Effector memory CD8-positive, alpha-beta T cell (primary cell): ENCODE measurements at regions not wholly inside any gene's neighbourhood (a gene's known extent, or its start where the extent isn't known, plus 50 kb on each side); places are given as distances from the start of the nearest gene placed in this dataset.
"Not testable (repeated sequence)": the region's sequence is repeated elsewhere in the genome, so short reads cannot be mapped to it uniquely, and the experiment has no call there.

Experiments used
- ATAC-seq: fragments of 150-1000 bp; cut with Tn5 transposase; replicated peaks from 2 replicates; pipeline ENCODE4 v1.10.0; 2021; ENCODE audit warnings: mild to moderate bottlenecking, moderate library complexity
- DNase-seq, 3 experiments: peaks; one replicate each; pipeline ENCODE4 v3.0.0; 2021
- H3K27ac Mint-ChIP-seq, 2 donors: one replicate each; pipeline ENCODE4 v1.8.0; 2022; ENCODE audit warnings: mild to moderate bottlenecking in 2 of 2, mixed read lengths in 2 of 2, moderate library complexity in 2 of 2
- H3K27me3 Mint-ChIP-seq, 2 donors: one replicate each; pipeline ENCODE4 v1.8.0; 2022; ENCODE audit warnings: mixed read lengths in 2 of 2
- H3K36me3 Mint-ChIP-seq: one replicate; pipeline ENCODE4 v1.8.0; 2022; ENCODE audit warnings: mild to moderate bottlenecking, moderate library complexity, mixed read lengths; ENCODE audit not compliant: insufficient read depth
- H3K4me1 Mint-ChIP-seq, 2 donors: one replicate each; pipeline ENCODE4 v1.8.0; 2022; ENCODE audit warnings: low read depth in 2 of 2, mixed read lengths in 2 of 2
- H3K4me3 Mint-ChIP-seq, 2 donors: one replicate each; pipeline ENCODE4 v1.8.0; 2022; ENCODE audit warnings: mild to moderate bottlenecking in 2 of 2, mixed read lengths in 2 of 2, moderate library complexity in 2 of 2
- H3K9me3 Mint-ChIP-seq, 2 donors: one replicate each; pipeline ENCODE4 v1.8.0; 2022; ENCODE audit warnings: mixed read lengths in 2 of 2

DNA sequence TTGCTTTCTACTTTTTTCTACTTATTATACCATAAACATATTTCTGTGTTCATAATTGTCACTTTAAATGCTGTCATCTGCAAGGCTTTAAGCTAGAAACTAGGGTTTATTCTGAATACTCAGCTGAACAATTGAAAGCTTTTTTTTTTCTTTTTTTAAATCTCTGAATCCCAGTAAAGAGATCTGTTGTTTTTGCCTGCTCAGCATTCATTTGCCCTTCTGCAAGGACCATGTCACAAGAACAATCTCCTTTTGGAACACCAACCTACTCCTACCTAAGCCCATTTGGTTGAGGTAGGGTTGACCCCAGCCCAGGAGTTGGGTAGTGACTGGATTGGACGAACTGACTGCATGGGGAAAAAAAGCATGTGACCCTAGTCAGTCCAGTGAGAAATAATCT is 92.6 kb downstream of the MZT1 start:
- no peak for ATAC-seq
- DNase-seq: no peak
- Mint-ChIP-seq H3K27ac (no peak overlapping the region), H3K9me3 (no peaks in the 10 kb centered on the region), H3K4me1 (no peaks in the 10 kb centered on the region), H3K4me3 (no peak overlapping the region), H3K36me3 (peaks cover 3% of the 10 kb centered on the region), H3K27me3 (peaks cover 5 to 10% of the 10 kb centered on the region in 2 donors)

GRCh38 chr13:72622546-72622945 is 104.9 kb downstream of the MZT1 start:
- DNase-seq (no peak), ATAC-seq (no peak)
- no peaks in the 10 kb centered on the region for H3K4me1 Mint-ChIP-seq
- H3K4me3 Mint-ChIP-seq: no peak overlapping the region
- no peaks in the 10 kb centered on the region for H3K9me3 Mint-ChIP-seq
- peaks cover 15 to 31% of the 10 kb centered on the region in 2 donors for H3K27me3 Mint-ChIP-seq
- H3K36me3 Mint-ChIP-seq: no peaks in the 10 kb centered on the region
- H3K27ac Mint-ChIP-seq: no peak overlapping the region

DNA sequence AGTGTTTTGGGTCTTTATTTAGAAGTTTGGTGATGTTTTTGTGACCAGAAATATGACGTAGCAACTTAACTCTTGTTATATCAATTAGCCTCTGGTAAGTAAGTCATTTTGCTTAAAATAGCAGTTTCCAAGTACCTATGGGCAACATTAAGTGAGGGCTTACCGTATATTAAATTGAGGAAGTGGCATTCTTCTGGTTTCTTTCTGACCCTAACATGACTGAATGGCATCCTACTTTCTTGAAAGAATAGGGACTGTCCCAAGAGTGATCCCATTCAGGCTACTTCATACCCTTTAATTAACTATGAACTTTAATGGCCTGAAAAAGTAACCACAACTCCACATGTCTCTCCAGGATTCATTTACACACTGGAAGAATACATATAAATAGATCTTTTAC is 106.6 kb downstream of the MZT1 start:
- peaks cover 9 to 14% of the 10 kb centered on the region in 2 donors for H3K27me3 Mint-ChIP-seq

GRCh38 chr13:72617951-72618350 is 109.5 kb downstream of the MZT1 start:
- Mint-ChIP-seq H3K27ac (no peak overlapping the region), H3K4me1 (no peaks in the 10 kb centered on the region), H3K9me3 (no peaks in the 10 kb centered on the region), H3K27me3 (no peaks in the 10 kb centered on the region), H3K36me3 (no peaks in the 10 kb centered on the region), H3K4me3 (no peak overlapping the region)
- ATAC-seq: no peak
- DNase-seq: no peak

More for the DNA sequence above, 106.6 kb downstream of the MZT1 start:
- H3K27ac Mint-ChIP-seq: no peak overlapping the region
- H3K4me3 Mint-ChIP-seq: no peak overlapping the region
- no peaks in the 10 kb centered on the region for H3K4me1 Mint-ChIP-seq
- no peaks in the 10 kb centered on the region for H3K9me3 Mint-ChIP-seq
- ATAC-seq (no peak), DNase-seq (no peak)
- no peaks in the 10 kb centered on the region for H3K36me3 Mint-ChIP-seq

DNA sequence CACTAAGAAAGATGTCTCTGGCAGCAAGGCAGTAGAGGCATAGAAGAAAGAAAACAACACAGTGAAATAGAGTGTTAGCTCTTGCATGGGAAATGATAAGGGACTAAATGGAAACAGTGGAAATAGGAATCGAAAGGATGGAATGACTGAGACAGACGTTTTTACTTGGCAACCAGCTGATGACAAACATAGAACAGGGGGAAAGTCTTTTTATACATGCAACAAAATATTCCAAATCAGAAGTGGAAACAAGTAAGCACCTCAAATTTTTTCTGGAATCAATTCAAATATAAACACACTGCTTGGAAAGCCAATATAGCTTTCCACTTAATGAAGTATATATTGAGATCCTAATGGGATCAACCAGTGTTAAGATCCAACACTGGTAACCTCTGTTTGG is 110.2 kb downstream of the MZT1 start:
- Mint-ChIP-seq H3K9me3 (no peaks in the 10 kb centered on the region), H3K4me3 (no peak overlapping the region), H3K27ac (no peak overlapping the region), H3K27me3 (no peaks in the 10 kb centered on the region), H3K4me1 (no peaks in the 10 kb centered on the region), H3K36me3 (no peaks in the 10 kb centered on the region)
- no peak for ATAC-seq
- DNase-seq: no peak

GRCh38 chr13:72610251-72610891 is 117.1 kb downstream of the MZT1 start:
- not testable (repeated sequence) for H3K27ac Mint-ChIP-seq, H3K27me3 Mint-ChIP-seq, H3K4me3 Mint-ChIP-seq, DNase-seq, H3K4me1 Mint-ChIP-seq, H3K36me3 Mint-ChIP-seq, ATAC-seq, H3K9me3 Mint-ChIP-seq

- no peak overlapping the region for H3K4me3 Mint-ChIP-seq
- DNase-seq: no peak
- no peaks in the 10 kb centered on the region for H3K4me1 Mint-ChIP-seq
- no peak overlapping the region for H3K27ac Mint-ChIP-seq
- H3K27me3 Mint-ChIP-seq: no peaks in the 10 kb centered on the region
- ATAC-seq: no peak
- H3K9me3 Mint-ChIP-seq: no peaks in the 10 kb centered on the region
- no peaks in the 10 kb centered on the region for H3K36me3 Mint-ChIP-seq
Measured at GRCh38 chr13:72599178-72599743, 128.2 kb downstream of the MZT1 start.

GRCh38 chr13:72590091-72590740 is 137.2 kb downstream of the MZT1 start:
- peaks cover 0 to 5% of the 10 kb centered on the region in 2 donors for H3K9me3 Mint-ChIP-seq
- no peaks in the 10 kb centered on the region for H3K27me3 Mint-ChIP-seq
- H3K4me1 Mint-ChIP-seq: no peaks in the 10 kb centered on the region
- H3K36me3 Mint-ChIP-seq: no peaks in the 10 kb centered on the region
- H3K27ac Mint-ChIP-seq: no peak overlapping the region
- no peak overlapping the region for H3K4me3 Mint-ChIP-seq
- DNase-seq (no peak), ATAC-seq (no peak)

- no peaks in the 10 kb centered on the region for H3K36me3 Mint-ChIP-seq
Measured at GRCh38 chr13:72586518-72586917, 140.9 kb downstream of the MZT1 start.

GRCh38 chr13:72585254-72585653 is 142.2 kb downstream of the MZT1 start:
- Mint-ChIP-seq H3K27ac (no peak overlapping the region), H3K36me3 (no peaks in the 10 kb centered on the region), H3K27me3 (no peaks in the 10 kb centered on the region), H3K9me3 (peaks cover 0 to 5% of the 10 kb centered on the region in 2 donors), H3K4me1 (no peaks in the 10 kb centered on the region), H3K4me3 (no peak overlapping the region)
- ATAC-seq (no peak), DNase-seq (no peak)

More at GRCh38 chr13:72586518-72586917, 140.9 kb downstream of the MZT1 start:
- Mint-ChIP-seq H3K4me1 (no peaks in the 10 kb centered on the region), H3K4me3 (no peak overlapping the region), H3K27me3 (no peaks in the 10 kb centered on the region), H3K27ac (no peak overlapping the region), H3K9me3 (peaks cover 0 to 5% of the 10 kb centered on the region in 2 donors)
- ATAC-seq (no peak), DNase-seq (no peak)

DNA sequence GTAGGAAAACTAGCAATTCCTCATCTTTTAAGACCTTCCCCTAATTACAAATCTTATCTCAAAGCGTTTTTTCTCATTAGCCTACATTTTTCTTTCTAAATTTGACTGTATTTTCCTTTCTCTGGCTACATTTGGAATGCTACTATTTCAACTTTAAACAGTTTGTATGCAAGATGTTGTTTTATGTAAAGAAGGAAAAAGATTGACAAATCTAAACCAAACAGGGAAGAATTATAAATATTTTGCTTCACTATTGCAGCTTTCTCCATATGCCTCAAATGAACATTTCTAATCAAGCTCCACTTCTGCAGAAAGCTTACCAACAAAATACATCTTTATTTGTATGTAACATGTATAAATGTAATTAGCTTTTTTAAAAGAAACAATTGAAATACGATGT is 156.2 kb downstream of the MZT1 start:
- Mint-ChIP-seq H3K27me3 (peaks cover 0 to 8% of the 10 kb centered on the region in 2 donors), H3K27ac (no peak overlapping the region), H3K36me3 (no peaks in the 10 kb centered on the region), H3K4me1 (no peaks in the 10 kb centered on the region), H3K4me3 (no peak overlapping the region), H3K9me3 (peaks cover 6 to 8% of the 10 kb centered on the region in 2 donors)
- DNase-seq (no peak), ATAC-seq (no peak)

- H3K4me1 Mint-ChIP-seq: no peaks in the 10 kb centered on the region
- no peak overlapping the region for H3K27ac Mint-ChIP-seq
- no peak overlapping the region for H3K4me3 Mint-ChIP-seq
- no peaks in the 10 kb centered on the region for H3K36me3 Mint-ChIP-seq
- ATAC-seq (no peak), DNase-seq (no peak)
- peaks cover 0 to 6% of the 10 kb centered on the region in 2 donors for H3K9me3 Mint-ChIP-seq
- peaks cover 0 to 8% of the 10 kb centered on the region in 2 donors for H3K27me3 Mint-ChIP-seq
Measured at GRCh38 chr13:72570019-72570418, 157.4 kb downstream of the MZT1 start.

- Mint-ChIP-seq H3K9me3 (peaks cover 0 to 4% of the 10 kb centered on the region in 2 donors), H3K27me3 (no peaks in the 10 kb centered on the region), H3K36me3 (no peaks in the 10 kb centered on the region), H3K4me3 (no peak overlapping the region), H3K4me1 (no peaks in the 10 kb centered on the region), H3K27ac (no peak overlapping the region)
- ATAC-seq (no peak), DNase-seq (no peak)
Measured at GRCh38 chr13:72567566-72567965, 159.9 kb downstream of the MZT1 start.

DNA sequence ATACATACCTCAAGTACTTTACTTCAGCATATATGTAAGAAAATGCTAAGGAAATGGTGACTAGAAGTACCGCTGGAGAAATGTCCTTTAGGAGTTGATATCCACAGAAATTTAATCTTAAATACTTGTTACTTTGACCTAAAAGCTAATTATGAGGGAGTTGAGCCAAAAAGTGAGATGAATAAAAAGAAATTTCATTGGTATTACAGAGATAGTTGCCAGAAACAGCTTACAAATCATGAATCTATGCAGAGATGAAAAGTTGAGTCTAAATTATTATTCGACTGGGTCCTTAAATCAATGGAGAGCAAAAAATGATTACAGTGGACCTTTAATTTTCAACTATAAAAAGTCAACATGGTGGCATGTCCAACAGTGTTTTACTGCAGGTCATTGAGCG is 160.9 kb downstream of the MZT1 start:
- no peak overlapping the region for H3K4me3 Mint-ChIP-seq
- no peaks in the 10 kb centered on the region for H3K4me1 Mint-ChIP-seq
- no peak overlapping the region for H3K27ac Mint-ChIP-seq
- H3K27me3 Mint-ChIP-seq: no peaks in the 10 kb centered on the region
- peaks cover 0 to 4% of the 10 kb centered on the region in 2 donors for H3K9me3 Mint-ChIP-seq
- H3K36me3 Mint-ChIP-seq: no peaks in the 10 kb centered on the region
- DNase-seq (no peak), ATAC-seq (no peak)
